SK-N-SH treated with all-trans-retinoic acid at 6 μM for 48 hours (cell line): ENCODE measurements at regions not wholly inside any gene's neighbourhood (a gene's known extent, or its start where the extent isn't known, plus 50 kb on each side); places are given as distances from the start of the nearest gene placed in this dataset.

Source experiments
- ARNTL ChIP-seq: fragments of 450-650 bp; formaldehyde crosslinking; IDR thresholded peaks from 2 replicates; pipeline ENCODE4 v1.5.0; 2020; ENCODE audit warnings: low read depth, mild to moderate bottlenecking, moderate library complexity, borderline replicate concordance
- OSR1 ChIP-seq: fragments of 250-450 bp; sonication (Bioruptor Pico); IDR thresholded peaks from 2 replicates; pipeline ENCODE4 v1.8.0; 2022; ENCODE audit warnings: moderate library complexity, mild to moderate bottlenecking, inconsistent platforms
- ZNF8 ChIP-seq: fragments of 450-650 bp; formaldehyde crosslinking; IDR thresholded peaks from 2 replicates; pipeline ENCODE4 v1.5.0; 2020; ENCODE audit warnings: mild to moderate bottlenecking, moderate library complexity
- TF ChIP-seq, protein P1 (sequence below): fragments of 250-450 bp; sonication (Bioruptor Pico); IDR thresholded peaks from 2 replicates; pipeline ENCODE4 v1.5.0; 2020; ENCODE audit warnings: mild to moderate bottlenecking, moderate library complexity
- TF ChIP-seq, protein P2 (sequence below): fragments of 250-450 bp; sonication (Bioruptor Pico); IDR thresholded peaks from 2 replicates; pipeline ENCODE4 v1.5.1; 2021; ENCODE audit warnings: mild to moderate bottlenecking, moderate library complexity

DNA sequence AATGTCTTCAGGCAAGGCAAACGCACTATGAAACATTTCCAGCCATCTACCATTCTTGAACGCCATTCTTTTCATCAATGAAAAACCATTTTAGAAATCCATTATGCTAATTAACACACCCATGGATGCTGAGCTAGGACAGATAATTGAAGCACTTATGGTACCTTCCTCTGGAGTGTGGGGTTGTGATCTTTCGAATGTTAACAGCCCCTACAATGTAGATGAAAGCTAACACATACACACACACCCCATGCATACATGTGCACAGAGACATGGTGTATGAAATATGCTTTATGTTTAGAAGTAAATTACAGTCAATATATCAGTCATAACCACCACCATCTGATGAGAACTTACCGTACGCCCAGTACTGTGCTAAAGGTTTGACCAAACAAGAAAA is 189.1 kb downstream of the SHQ1 start:
- TF ChIP-seq, protein P1, sequence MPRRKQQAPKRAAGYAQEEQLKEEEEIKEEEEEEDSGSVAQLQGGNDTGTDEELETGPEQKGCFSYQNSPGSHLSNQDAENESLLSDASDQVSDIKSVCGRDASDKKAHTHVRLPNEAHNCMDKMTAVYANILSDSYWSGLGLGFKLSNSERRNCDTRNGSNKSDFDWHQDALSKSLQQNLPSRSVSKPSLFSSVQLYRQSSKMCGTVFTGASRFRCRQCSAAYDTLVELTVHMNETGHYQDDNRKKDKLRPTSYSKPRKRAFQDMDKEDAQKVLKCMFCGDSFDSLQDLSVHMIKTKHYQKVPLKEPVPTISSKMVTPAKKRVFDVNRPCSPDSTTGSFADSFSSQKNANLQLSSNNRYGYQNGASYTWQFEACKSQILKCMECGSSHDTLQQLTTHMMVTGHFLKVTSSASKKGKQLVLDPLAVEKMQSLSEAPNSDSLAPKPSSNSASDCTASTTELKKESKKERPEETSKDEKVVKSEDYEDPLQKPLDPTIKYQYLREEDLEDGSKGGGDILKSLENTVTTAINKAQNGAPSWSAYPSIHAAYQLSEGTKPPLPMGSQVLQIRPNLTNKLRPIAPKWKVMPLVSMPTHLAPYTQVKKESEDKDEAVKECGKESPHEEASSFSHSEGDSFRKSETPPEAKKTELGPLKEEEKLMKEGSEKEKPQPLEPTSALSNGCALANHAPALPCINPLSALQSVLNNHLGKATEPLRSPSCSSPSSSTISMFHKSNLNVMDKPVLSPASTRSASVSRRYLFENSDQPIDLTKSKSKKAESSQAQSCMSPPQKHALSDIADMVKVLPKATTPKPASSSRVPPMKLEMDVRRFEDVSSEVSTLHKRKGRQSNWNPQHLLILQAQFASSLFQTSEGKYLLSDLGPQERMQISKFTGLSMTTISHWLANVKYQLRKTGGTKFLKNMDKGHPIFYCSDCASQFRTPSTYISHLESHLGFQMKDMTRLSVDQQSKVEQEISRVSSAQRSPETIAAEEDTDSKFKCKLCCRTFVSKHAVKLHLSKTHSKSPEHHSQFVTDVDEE, result no peak
- TF ChIP-seq, protein P2, sequence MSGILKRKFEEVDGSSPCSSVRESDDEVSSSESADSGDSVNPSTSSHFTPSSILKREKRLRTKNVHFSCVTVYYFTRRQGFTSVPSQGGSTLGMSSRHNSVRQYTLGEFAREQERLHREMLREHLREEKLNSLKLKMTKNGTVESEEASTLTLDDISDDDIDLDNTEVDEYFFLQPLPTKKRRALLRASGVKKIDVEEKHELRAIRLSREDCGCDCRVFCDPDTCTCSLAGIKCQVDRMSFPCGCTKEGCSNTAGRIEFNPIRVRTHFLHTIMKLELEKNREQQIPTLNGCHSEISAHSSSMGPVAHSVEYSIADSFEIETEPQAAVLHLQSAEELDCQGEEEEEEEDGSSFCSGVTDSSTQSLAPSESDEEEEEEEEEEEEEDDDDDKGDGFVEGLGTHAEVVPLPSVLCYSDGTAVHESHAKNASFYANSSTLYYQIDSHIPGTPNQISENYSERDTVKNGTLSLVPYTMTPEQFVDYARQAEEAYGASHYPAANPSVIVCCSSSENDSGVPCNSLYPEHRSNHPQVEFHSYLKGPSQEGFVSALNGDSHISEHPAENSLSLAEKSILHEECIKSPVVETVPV (CRISPR knock-in tag), result no peak
- TF ChIP-seq OSR1 (CRISPR knock-in tag), result no peak
- no peak for TF ChIP-seq ARNTL (CRISPR knock-in tag)
- no peak for TF ChIP-seq ZNF8
